HCT116 (cell line): ENCODE measurements at regions not wholly inside any gene's neighbourhood (a gene's known extent, or its start where the extent isn't known, plus 50 kb on each side); places are given as distances from the start of the nearest gene placed in this dataset.

Experiments used
- CTCF ChIP-seq, 3 experiments: fragments of 200-600 bp in 1 of 3; sonication (generic) in 1 of 3; IDR thresholded peaks in 2 of 3; conservative IDR thresholded peaks in 1 of 3; 2 replicates each; pipeline ENCODE4 v1.5.1; 2012 to 2017; ENCODE audit warnings: low read depth in 2 of 3, low read length in 2 of 3, antibody characterized with exemption in 1 of 3, borderline replicate concordance in 1 of 3, control low read depth in 1 of 3, mild to moderate bottlenecking in 1 of 3, mixed read lengths in 1 of 3, mixed run types in 1 of 3, moderate library complexity in 1 of 3; ENCODE audit not compliant: insufficient read depth in 1 of 3
- EZH2 ChIP-seq: fragments of 200-600 bp; sonication (generic); IDR thresholded peaks from 2 replicates; pipeline ENCODE4 v1.6.1; 2017; ENCODE audit warnings: antibody characterized with exemption, mixed run types
- EZH2phosphoT487 ChIP-seq: fragments of 200-600 bp; IDR thresholded peaks from 2 replicates; pipeline ENCODE4 v1.6.1; 2018; ENCODE audit warnings: antibody characterized with exemption, borderline replicate concordance
- POLR2A ChIP-seq: IDR thresholded peaks from 2 replicates; pipeline ENCODE4 v1.7.0; 2011; ENCODE audit warnings: borderline replicate concordance; ENCODE audit not compliant: insufficient read depth, insufficient read length; ENCODE audit errors: extremely low read depth
- POLR2AphosphoS5 ChIP-seq: IDR thresholded peaks from 2 replicates; pipeline ENCODE4 v1.6.1; 2011; ENCODE audit warnings: mild to moderate bottlenecking, low read depth, low read length, moderate library complexity
- RAD21 ChIP-seq: IDR thresholded peaks from 2 replicates; pipeline ENCODE4 v1.6.1; 2012; ENCODE audit warnings: low read depth, mild to moderate bottlenecking
- SIN3A ChIP-seq: IDR thresholded peaks from 2 replicates; pipeline ENCODE4 v1.6.1; 2012; ENCODE audit warnings: low read depth
- YY1 ChIP-seq: IDR thresholded peaks from 2 replicates; pipeline ENCODE4 v1.6.1; 2011; ENCODE audit warnings: low read length, low read depth, moderate library complexity, mild to moderate bottlenecking; ENCODE audit not compliant: insufficient replicate concordance; ENCODE audit errors: extremely low read depth
- TF ChIP-seq, protein P1 (sequence below): IDR thresholded peaks from 2 replicates; pipeline ENCODE4 v1.6.1; 2012
- TF ChIP-seq, protein P2 (sequence below): IDR thresholded peaks from 2 replicates; pipeline ENCODE4 v1.6.1; 2011; ENCODE audit warnings: mild to moderate bottlenecking, low read length, moderate library complexity; ENCODE audit not compliant: insufficient replicate concordance; ENCODE audit errors: extremely low read depth

DNA sequence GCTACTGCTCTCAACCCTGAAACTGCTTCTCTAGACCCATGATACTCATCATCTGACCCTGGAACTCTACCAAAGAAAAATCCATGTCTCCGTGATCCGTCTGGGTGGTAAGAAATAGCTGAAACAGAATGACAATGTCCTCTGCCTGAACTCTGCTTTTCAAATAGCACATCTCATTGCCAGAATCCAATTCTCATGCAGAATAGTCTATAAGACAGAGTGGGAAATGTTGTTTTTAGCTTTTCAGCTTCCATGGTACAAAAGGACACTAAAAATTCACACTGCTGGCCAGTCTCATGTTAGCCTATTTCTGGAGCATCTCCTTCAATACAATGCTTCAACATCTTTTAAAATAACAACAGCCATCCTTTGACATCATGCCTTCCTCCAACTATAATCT lies 1355.8 kb upstream of the PRMT6 start:
- TF ChIP-seq EZH2 (no peak), SIN3A (no peak), CTCF (IDR thresholded peaks at IDR 0.05 in 2 of 3, conservative IDR thresholded peaks at IDR 0.05 in 1 of 3; ENCODE audit: borderline replicate concordance in 1 of 3, insufficient read depth in 1 of 3, low read depth in 2 of 3, low read length in 2 of 3) (no peak), EZH2phosphoT487 (no peak), POLR2A (no peak), POLR2AphosphoS5 (no peak), RAD21 (no peak), YY1 (no peak)
- TF ChIP-seq, protein P1, sequence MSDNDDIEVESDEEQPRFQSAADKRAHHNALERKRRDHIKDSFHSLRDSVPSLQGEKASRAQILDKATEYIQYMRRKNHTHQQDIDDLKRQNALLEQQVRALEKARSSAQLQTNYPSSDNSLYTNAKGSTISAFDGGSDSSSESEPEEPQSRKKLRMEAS: no peak
- TF ChIP-seq, protein P2, sequence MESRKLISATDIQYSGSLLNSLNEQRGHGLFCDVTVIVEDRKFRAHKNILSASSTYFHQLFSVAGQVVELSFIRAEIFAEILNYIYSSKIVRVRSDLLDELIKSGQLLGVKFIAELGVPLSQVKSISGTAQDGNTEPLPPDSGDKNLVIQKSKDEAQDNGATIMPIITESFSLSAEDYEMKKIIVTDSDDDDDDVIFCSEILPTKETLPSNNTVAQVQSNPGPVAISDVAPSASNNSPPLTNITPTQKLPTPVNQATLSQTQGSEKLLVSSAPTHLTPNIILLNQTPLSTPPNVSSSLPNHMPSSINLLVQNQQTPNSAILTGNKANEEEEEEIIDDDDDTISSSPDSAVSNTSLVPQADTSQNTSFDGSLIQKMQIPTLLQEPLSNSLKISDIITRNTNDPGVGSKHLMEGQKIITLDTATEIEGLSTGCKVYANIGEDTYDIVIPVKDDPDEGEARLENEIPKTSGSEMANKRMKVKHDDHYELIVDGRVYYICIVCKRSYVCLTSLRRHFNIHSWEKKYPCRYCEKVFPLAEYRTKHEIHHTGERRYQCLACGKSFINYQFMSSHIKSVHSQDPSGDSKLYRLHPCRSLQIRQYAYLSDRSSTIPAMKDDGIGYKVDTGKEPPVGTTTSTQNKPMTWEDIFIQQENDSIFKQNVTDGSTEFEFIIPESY: no peak
